ENCODE measurements at regions not wholly inside any gene's neighbourhood (a gene's known extent, or its start where the extent isn't known, plus 50 kb on each side); places are given as distances from the start of the nearest gene placed in this dataset.

DNA sequence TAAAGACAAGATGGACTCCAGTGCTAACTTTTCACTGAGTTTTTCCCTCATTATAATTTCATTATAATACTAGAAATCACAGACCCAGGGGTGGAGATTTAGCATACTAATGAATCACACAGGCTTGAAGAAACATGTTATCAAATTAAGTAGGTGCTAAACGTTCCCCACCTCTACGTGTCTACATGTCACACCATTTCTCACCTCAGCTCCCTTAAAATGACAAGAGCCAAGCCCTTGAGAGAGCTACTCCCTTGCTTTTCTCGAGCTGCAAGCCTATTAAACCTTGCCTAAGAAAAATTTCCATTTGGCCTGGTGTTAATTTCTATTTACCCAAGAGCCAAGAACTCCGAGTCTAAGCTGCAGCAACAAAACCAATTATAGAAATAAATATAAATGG, 396.3 kb upstream of the NEGR1 start:
- TF ChIP-seq CTCF (IDR thresholded peaks at IDR 0.05; ENCODE audit: borderline replicate concordance, extremely low read depth, low read length, poor library complexity, severe bottlenecking) (no peak), EZH2 (IDR thresholded peaks at IDR 0.05; ENCODE audit: borderline replicate concordance, low read depth, low read length, severe bottlenecking) (no peak)
